SK-N-SH (cell line): ENCODE measurements at regions not wholly inside any gene's neighbourhood (a gene's known extent, or its start where the extent isn't known, plus 50 kb on each side); places are given as distances from the start of the nearest gene placed in this dataset.

Experiments used
- EP300 ChIP-seq, 2 experiments: IDR thresholded peaks; 2 replicates each; pipeline versions ENCODE4 v1.4.0 to v1.6.1; 2012; ENCODE audit warnings: borderline replicate concordance in 1 of 2, low read depth in 1 of 2, low read length in 1 of 2
- FOXM1 ChIP-seq: IDR thresholded peaks from 2 replicates; pipeline ENCODE4 v1.4.0; 2012; ENCODE audit warnings: low read depth, mild to moderate bottlenecking
- POLR2AphosphoS5 ChIP-seq: IDR thresholded peaks from 2 replicates; pipeline ENCODE4 v1.6.1; 2012; ENCODE audit warnings: low read depth, low read length
- SIN3A ChIP-seq: IDR thresholded peaks from 2 replicates; pipeline ENCODE4 v1.6.1; 2012; ENCODE audit warnings: low read depth, mild to moderate bottlenecking, low read length, moderate library complexity, borderline replicate concordance
- TF ChIP-seq, protein P1 (sequence below): fragments of 200-600 bp; sonication (generic); IDR thresholded peaks from 2 replicates; pipeline ENCODE4 v1.6.1; 2017; ENCODE audit warnings: antibody characterized with exemption, mild to moderate bottlenecking, moderate library complexity

DNA sequence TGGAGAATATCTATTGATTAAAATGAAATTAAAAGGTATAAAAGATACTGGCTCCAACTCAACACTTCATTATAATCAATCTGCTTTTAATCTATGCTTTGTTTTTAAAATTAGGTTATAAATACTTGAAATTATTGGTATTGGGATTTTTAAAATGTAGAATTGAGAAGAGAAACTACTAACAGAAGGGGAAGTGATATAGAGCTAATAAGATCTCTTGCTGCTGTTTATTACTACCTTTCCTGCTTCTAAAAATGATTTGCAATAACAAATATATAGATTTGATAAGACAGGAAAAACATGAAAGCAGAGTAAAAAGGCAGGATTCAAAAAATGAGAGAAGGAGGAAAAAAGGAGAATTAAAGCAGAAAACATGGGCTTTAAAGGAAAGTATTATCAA, 209.3 kb upstream of the NREP start:
- no peak for TF ChIP-seq EP300 (IDR thresholded peaks at IDR 0.05; ENCODE audit: borderline replicate concordance in 1 of 2, low read depth in 1 of 2, low read length in 1 of 2)
- TF ChIP-seq POLR2AphosphoS5, result no peak
- TF ChIP-seq FOXM1, result no peak
- TF ChIP-seq, protein P1, sequence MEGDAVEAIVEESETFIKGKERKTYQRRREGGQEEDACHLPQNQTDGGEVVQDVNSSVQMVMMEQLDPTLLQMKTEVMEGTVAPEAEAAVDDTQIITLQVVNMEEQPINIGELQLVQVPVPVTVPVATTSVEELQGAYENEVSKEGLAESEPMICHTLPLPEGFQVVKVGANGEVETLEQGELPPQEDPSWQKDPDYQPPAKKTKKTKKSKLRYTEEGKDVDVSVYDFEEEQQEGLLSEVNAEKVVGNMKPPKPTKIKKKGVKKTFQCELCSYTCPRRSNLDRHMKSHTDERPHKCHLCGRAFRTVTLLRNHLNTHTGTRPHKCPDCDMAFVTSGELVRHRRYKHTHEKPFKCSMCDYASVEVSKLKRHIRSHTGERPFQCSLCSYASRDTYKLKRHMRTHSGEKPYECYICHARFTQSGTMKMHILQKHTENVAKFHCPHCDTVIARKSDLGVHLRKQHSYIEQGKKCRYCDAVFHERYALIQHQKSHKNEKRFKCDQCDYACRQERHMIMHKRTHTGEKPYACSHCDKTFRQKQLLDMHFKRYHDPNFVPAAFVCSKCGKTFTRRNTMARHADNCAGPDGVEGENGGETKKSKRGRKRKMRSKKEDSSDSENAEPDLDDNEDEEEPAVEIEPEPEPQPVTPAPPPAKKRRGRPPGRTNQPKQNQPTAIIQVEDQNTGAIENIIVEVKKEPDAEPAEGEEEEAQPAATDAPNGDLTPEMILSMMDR, result no peak
- no peak for TF ChIP-seq SIN3A
